IMR-90 (cell line): ENCODE measurements at regions not wholly inside any gene's neighbourhood (a gene's known extent, or its start where the extent isn't known, plus 50 kb on each side); places are given as distances from the start of the nearest gene placed in this dataset.

ENCODE experiments used
- ATAC-seq: fragments of 200-7000 bp; cut with Tn5 transposase; 2 replicates; pipeline ENCODE4 v1.9.1; 2020; ENCODE audit warnings: low read depth, mild to moderate bottlenecking, moderate library complexity
- BruUV-seq: library from RNA; stranded (reverse); fragments of 400-500 nt; replicated peaks from 2 replicates; lab custom pipeline; 2021; lab: Mats Ljungman, UMichigan
- CTCF ChIA-PET: fragments of 300-600 bp; formaldehyde crosslinking; extraction: SDS; loops from one replicate; lab custom pipeline; 2021; ENCODE audit warnings: antibody characterized with exemption; lab: Yijun Ruan, JAX
- POLR2A ChIA-PET: fragments of 300-600 bp; sonication (Branson Sonifier 250); formaldehyde crosslinking; loops from one replicate; lab custom pipeline; 2022; ENCODE audit warnings: antibody characterized with exemption; ENCODE audit not compliant: unreplicated experiment; lab: Charles Lee
- DNase-seq: peaks from one replicate; pipeline ENCODE4 v3.0.0; 2013
- H2AFZ ChIP-seq: replicated peaks from 2 replicates; pipeline ENCODE3; 2013; ENCODE audit warnings: low read length, mild to moderate bottlenecking; ENCODE audit not compliant: poor library complexity
- H2AK5ac ChIP-seq: 2 replicates; pipeline ENCODE4 v1.6.1; 2013; ENCODE audit warnings: low read depth, low read length, inconsistent platforms
- H2AK9ac ChIP-seq: replicated peaks from 2 replicates; pipeline ENCODE3; 2013; ENCODE audit warnings: mild to moderate bottlenecking, low read depth, low read length, moderate library complexity; ENCODE audit not compliant: poor library complexity
- H2BK120ac ChIP-seq: 2 replicates; pipeline ENCODE4 v1.6.1; 2013; ENCODE audit warnings: low read depth, low read length, inconsistent platforms
- H2BK15ac ChIP-seq: 3 replicates; pipeline ENCODE4 v1.6.1; 2013; ENCODE audit warnings: low read depth, low read length, inconsistent platforms
- H2BK20ac ChIP-seq: 2 replicates; pipeline ENCODE4 v1.6.1; 2013; ENCODE audit warnings: low read depth, mild to moderate bottlenecking, inconsistent platforms, low read length, moderate library complexity
- H2BK5ac ChIP-seq: 2 replicates; pipeline ENCODE4 v1.6.1; 2013; ENCODE audit warnings: mild to moderate bottlenecking, low read depth, low read length, inconsistent platforms; ENCODE audit not compliant: poor library complexity, severe bottlenecking
- H3K14ac ChIP-seq: replicated peaks from 2 replicates; pipeline ENCODE4 v1.6.1; 2013; ENCODE audit warnings: low read depth, low read length, inconsistent platforms
- H3K18ac ChIP-seq: 2 replicates; pipeline ENCODE4 v1.6.1; 2013; ENCODE audit warnings: low read depth, low read length, control low read depth
- H3K23ac ChIP-seq: 2 replicates; pipeline ENCODE4 v1.6.1; 2013; ENCODE audit warnings: low read depth, low read length, inconsistent platforms
- H3K27ac ChIP-seq: 2 replicates; pipeline ENCODE4 v1.5.1; 2013; ENCODE audit warnings: mild to moderate bottlenecking, control low read depth, low read length; ENCODE audit not compliant: insufficient read depth
- H3K27me3 ChIP-seq: 2 replicates; pipeline ENCODE4 v1.6.1; 2013; ENCODE audit warnings: low read length; ENCODE audit not compliant: control insufficient read depth, insufficient read depth
- H3K36me3 ChIP-seq: 2 replicates; pipeline ENCODE4 v1.6.1; 2013; ENCODE audit warnings: low read length, mixed read lengths; ENCODE audit not compliant: control insufficient read depth, insufficient read depth
- H3K4ac ChIP-seq: 2 replicates; pipeline ENCODE4 v1.6.1; 2013; ENCODE audit warnings: low read depth, low read length, inconsistent platforms
- H3K4me1 ChIP-seq: 2 replicates; pipeline ENCODE4 v1.6.1; 2013; ENCODE audit warnings: low read length, mixed read lengths; ENCODE audit not compliant: control insufficient read depth, insufficient read depth
- H3K4me2 ChIP-seq: 2 replicates; pipeline ENCODE4 v1.6.1; 2013; ENCODE audit warnings: low read depth, mild to moderate bottlenecking, control low read depth, low read length, moderate library complexity
- H3K4me3 ChIP-seq: 2 replicates; pipeline ENCODE4 v1.5.1; 2013; ENCODE audit warnings: low read depth, mild to moderate bottlenecking, control low read depth, low read length, moderate library complexity; ENCODE audit not compliant: insufficient read depth
- H3K56ac ChIP-seq: 2 replicates; pipeline ENCODE4 v1.6.1; 2013; ENCODE audit warnings: low read length, inconsistent platforms; ENCODE audit not compliant: insufficient read depth; ENCODE audit errors: extremely low read depth
- H3K79me1 ChIP-seq, 2 experiments: 2 replicates each; pipeline ENCODE4 v1.6.1; 2013; ENCODE audit warnings: low read length in 2 of 2, inconsistent platforms in 1 of 2, low read depth in 1 of 2
- H3K9ac ChIP-seq: 2 replicates; pipeline ENCODE4 v1.6.1; 2013; ENCODE audit warnings: low read depth, low read length, control low read depth
- H3K9me1 ChIP-seq: 2 replicates; pipeline ENCODE4 v1.6.1; 2013; ENCODE audit warnings: low read length, inconsistent platforms; ENCODE audit not compliant: insufficient read depth
- H3K9me3 ChIP-seq: 2 replicates; pipeline ENCODE4 v1.6.1; 2013; ENCODE audit warnings: low read length; ENCODE audit not compliant: control insufficient read depth, insufficient read depth
- H4K20me1 ChIP-seq: 2 replicates; pipeline ENCODE4 v1.6.1; 2013; ENCODE audit warnings: low read length, inconsistent platforms; ENCODE audit not compliant: insufficient read depth
- H4K5ac ChIP-seq: 2 replicates; pipeline ENCODE4 v1.6.1; 2013; ENCODE audit warnings: mild to moderate bottlenecking, low read depth, low read length, control low read depth
- H4K8ac ChIP-seq, 2 experiments: 2 replicates each; pipeline ENCODE4 v1.6.1; 2013; ENCODE audit warnings: low read depth in 2 of 2, low read length in 2 of 2, control low read depth in 1 of 2, inconsistent platforms in 1 of 2
- H4K91ac ChIP-seq: 2 replicates; pipeline ENCODE4 v1.6.1; 2013; ENCODE audit warnings: low read depth, low read length, inconsistent platforms; ENCODE audit not compliant: insufficient read depth
- BHLHE40 ChIP-seq: fragments of 150-350 bp; IDR thresholded peaks from 2 replicates; pipeline ENCODE4 v1.6.1; 2016; ENCODE audit warnings: mild to moderate bottlenecking, low read depth, low read length
- CEBPB ChIP-seq: IDR thresholded peaks from 2 replicates; pipeline ENCODE4 v1.6.1; 2012; ENCODE audit warnings: low read depth, low read length, improper control_type of control experiment
- CHD1 ChIP-seq: IDR thresholded peaks from 2 replicates; pipeline ENCODE4 v1.6.1; 2012; ENCODE audit warnings: low read depth, low read length, improper control_type of control experiment
- FOS ChIP-seq: fragments of 150-350 bp; IDR thresholded peaks from 2 replicates; pipeline ENCODE4 v1.6.1; 2016; ENCODE audit warnings: low read depth, low read length
- MAFK ChIP-seq: IDR thresholded peaks from 2 replicates; pipeline ENCODE4 v1.6.1; 2012; ENCODE audit warnings: low read depth, low read length, improper control_type of control experiment
- MAZ ChIP-seq: IDR thresholded peaks from 2 replicates; pipeline ENCODE4 v1.6.1; 2012; ENCODE audit warnings: low read depth, mild to moderate bottlenecking, low read length, improper control_type of control experiment, moderate library complexity, borderline replicate concordance
- MXI1 ChIP-seq: IDR thresholded peaks from 2 replicates; pipeline ENCODE4 v1.6.1; 2012; ENCODE audit warnings: low read depth, mild to moderate bottlenecking, low read length, moderate library complexity, borderline replicate concordance
- NFE2L2 ChIP-seq: fragments of 150-350 bp; IDR thresholded peaks from 2 replicates; pipeline ENCODE4 v1.6.1; 2016; ENCODE audit warnings: low read depth, mild to moderate bottlenecking, low read length
- POLR2A ChIP-seq: IDR thresholded peaks from 2 replicates; pipeline ENCODE4 v1.6.1; 2012; ENCODE audit warnings: mild to moderate bottlenecking, low read depth, low read length
- RAD21 ChIP-seq: IDR thresholded peaks from 2 replicates; pipeline ENCODE4 v1.6.1; 2012; ENCODE audit warnings: low read length, improper control_type of control experiment
- RCOR1 ChIP-seq: IDR thresholded peaks from 2 replicates; pipeline ENCODE4 v1.6.1; 2012; ENCODE audit warnings: mild to moderate bottlenecking, low read length, improper control_type of control experiment; ENCODE audit not compliant: insufficient replicate concordance
- RFX5 ChIP-seq: IDR thresholded peaks from 2 replicates; pipeline ENCODE4 v1.8.0; 2012; ENCODE audit warnings: low read depth, mild to moderate bottlenecking, low read length, moderate library complexity
- SMC3 ChIP-seq: fragments of 150-350 bp; IDR thresholded peaks from 2 replicates; pipeline ENCODE4 v1.6.1; 2016; ENCODE audit warnings: low read depth, mild to moderate bottlenecking, antibody characterized with exemption, low read length, moderate library complexity
- whole genome bisulfite sequencing, 2 experiments: methylation state at CpG; one replicate each; pipeline versions ENCODE4 v1.1.5 to v1.1.7; 2013; ENCODE audit warnings: missing lambda C conversion rate in 2 of 2; ENCODE audit not compliant: insufficient read length in 1 of 2; ENCODE audit errors: extremely low coverage in 2 of 2; 5-methylcytosine and 5-hydroxymethylcytosine counted together
- dilution Hi-C: fragments of 300-500 bp; cut with HindIII; formaldehyde crosslinking; loops from one replicate; pipeline ENCODE4 v1.14.3; 2018; ENCODE audit warnings: low sequenced_read_pairs; ENCODE audit not compliant: unreplicated experiment
- in situ Hi-C: fragments of 300-500 bp; cut with MboI; formaldehyde crosslinking; loops from 3 replicates; pipeline ENCODE4 v1.14.3; 2019; ENCODE audit warnings: low sequenced_read_pairs, inconsistent platforms, mixed read lengths
- intact Hi-C: fragments of 100-400 bp; cut with micrococcal nuclease; formaldehyde crosslinking; loops from 2 replicates; pipeline ENCODE4 v1.10.0; 2022
- TF ChIP-seq, protein P1 (sequence below): conservative IDR thresholded peaks from 2 replicates; pipeline ENCODE4 v1.5.1; 2012; ENCODE audit warnings: mild to moderate bottlenecking, low read depth, low read length, improper control_type of control experiment
- TF ChIP-seq, protein P2 (sequence below): fragments of 150-350 bp; IDR thresholded peaks from 2 replicates; pipeline ENCODE4 v1.6.1; 2017; ENCODE audit warnings: mild to moderate bottlenecking, antibody characterized with exemption, low read length, low read depth
- TF ChIP-seq, protein P3 (sequence below): fragments of 150-350 bp; IDR thresholded peaks from 2 replicates; pipeline ENCODE4 v1.6.1; 2016; ENCODE audit warnings: low read depth, mild to moderate bottlenecking, low read length, moderate library complexity, borderline replicate concordance

DNA sequence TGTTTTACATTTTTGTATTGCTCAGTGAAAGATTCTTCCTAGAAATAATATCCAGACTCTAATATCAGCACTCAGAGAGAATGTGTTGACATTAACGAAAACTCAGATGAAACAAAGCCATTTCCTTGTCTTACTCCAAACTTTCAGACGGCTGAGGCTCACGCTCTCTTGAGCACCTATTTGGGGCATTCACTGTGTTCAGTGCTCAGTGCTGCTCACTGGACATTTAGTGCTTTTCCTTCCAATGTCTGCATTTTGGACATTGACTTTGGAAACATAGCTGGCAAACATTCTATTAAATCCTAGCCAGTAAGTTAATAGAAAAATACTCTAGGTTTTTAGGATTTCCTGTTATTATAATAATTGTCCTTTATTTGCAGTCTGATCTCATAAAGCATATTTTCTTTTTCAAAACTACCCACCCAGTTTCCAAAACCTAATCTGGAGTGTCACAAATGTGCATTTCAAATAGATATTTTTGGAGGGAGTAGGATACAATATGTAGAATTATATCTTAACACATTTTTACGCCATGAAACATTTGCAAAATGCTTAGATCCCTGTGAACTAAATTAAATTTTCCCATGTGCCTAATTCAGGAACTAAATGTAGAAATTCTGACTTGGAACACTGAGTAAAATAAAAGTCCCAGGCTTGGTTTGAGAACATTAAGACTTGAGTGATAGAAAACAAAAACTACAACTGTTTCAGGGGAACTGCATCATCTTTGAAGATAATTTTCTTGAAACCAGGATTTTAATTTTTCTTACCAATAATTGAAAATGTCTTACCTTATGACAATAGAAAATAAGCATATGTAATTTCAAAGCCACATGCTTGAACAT, 91.7 kb upstream of the B3GAT2 start:
- no peak overlapping the region for H3K56ac ChIP-seq
- TF ChIP-seq CHD1 (no peak), RCOR1 (no peak), POLR2A (no peak), MAFK (no peak), SMC3 (no peak), MXI1 (no peak), MAZ (no peak), RFX5 (no peak), FOS (no peak), BHLHE40 (no peak), NFE2L2 (no peak), CEBPB (no peak), RAD21 (no peak)
- TF ChIP-seq, protein P1, sequence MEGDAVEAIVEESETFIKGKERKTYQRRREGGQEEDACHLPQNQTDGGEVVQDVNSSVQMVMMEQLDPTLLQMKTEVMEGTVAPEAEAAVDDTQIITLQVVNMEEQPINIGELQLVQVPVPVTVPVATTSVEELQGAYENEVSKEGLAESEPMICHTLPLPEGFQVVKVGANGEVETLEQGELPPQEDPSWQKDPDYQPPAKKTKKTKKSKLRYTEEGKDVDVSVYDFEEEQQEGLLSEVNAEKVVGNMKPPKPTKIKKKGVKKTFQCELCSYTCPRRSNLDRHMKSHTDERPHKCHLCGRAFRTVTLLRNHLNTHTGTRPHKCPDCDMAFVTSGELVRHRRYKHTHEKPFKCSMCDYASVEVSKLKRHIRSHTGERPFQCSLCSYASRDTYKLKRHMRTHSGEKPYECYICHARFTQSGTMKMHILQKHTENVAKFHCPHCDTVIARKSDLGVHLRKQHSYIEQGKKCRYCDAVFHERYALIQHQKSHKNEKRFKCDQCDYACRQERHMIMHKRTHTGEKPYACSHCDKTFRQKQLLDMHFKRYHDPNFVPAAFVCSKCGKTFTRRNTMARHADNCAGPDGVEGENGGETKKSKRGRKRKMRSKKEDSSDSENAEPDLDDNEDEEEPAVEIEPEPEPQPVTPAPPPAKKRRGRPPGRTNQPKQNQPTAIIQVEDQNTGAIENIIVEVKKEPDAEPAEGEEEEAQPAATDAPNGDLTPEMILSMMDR: no peak
- TF ChIP-seq, protein P2, sequence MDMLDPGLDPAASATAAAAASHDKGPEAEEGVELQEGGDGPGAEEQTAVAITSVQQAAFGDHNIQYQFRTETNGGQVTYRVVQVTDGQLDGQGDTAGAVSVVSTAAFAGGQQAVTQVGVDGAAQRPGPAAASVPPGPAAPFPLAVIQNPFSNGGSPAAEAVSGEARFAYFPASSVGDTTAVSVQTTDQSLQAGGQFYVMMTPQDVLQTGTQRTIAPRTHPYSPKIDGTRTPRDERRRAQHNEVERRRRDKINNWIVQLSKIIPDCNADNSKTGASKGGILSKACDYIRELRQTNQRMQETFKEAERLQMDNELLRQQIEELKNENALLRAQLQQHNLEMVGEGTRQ: no peak
- TF ChIP-seq, protein P3, sequence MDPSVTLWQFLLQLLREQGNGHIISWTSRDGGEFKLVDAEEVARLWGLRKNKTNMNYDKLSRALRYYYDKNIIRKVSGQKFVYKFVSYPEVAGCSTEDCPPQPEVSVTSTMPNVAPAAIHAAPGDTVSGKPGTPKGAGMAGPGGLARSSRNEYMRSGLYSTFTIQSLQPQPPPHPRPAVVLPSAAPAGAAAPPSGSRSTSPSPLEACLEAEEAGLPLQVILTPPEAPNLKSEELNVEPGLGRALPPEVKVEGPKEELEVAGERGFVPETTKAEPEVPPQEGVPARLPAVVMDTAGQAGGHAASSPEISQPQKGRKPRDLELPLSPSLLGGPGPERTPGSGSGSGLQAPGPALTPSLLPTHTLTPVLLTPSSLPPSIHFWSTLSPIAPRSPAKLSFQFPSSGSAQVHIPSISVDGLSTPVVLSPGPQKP: no peak
- H3K4me2 ChIP-seq: no peak overlapping the region
- no peak overlapping the region for H3K27ac ChIP-seq
- no peak overlapping the region for H2BK20ac ChIP-seq
- no peaks in the 10 kb centered on the region for H4K20me1 ChIP-seq
- no peak overlapping the region for H4K91ac ChIP-seq
- no peaks in the 10 kb centered on the region for H3K4me1 ChIP-seq
- no peak overlapping the region for H3K4ac ChIP-seq
- H3K4me3 ChIP-seq: no peak overlapping the region
- H3K14ac ChIP-seq: no peak overlapping the region
- WGBS, 2 experiments: 60% methylated on average over 1 of the region's 4 CpGs; no CpG with 5 or more reads in 1 of the 2 experiments
- POLR2A ChIA-PET: no interaction called here
- intact Hi-C loops: no loop called here
- H2BK5ac ChIP-seq: no peak overlapping the region
- H3K79me1 ChIP-seq: no peaks in the 10 kb centered on the region
- H2AK9ac ChIP-seq: no peak overlapping the region
- no peak overlapping the region for H3K9ac ChIP-seq
- H2BK120ac ChIP-seq: no peak overlapping the region
- dilution Hi-C loops: no loop called here
- no peaks in the 10 kb centered on the region for H3K27me3 ChIP-seq
- H2AFZ ChIP-seq: no peak overlapping the region
- H4K5ac ChIP-seq: no peak overlapping the region
- H3K9me1 ChIP-seq: no peaks in the 10 kb centered on the region
- no peak overlapping the region for H3K18ac ChIP-seq
- no TSS peak for BruUV-seq
- ATAC-seq (no peak), DNase-seq (no peak)
- H3K23ac ChIP-seq: no peak overlapping the region
- H2BK15ac ChIP-seq: no peak overlapping the region
- H4K8ac ChIP-seq: no peak overlapping the region
- H2AK5ac ChIP-seq: no peak overlapping the region
- H3K36me3 ChIP-seq: no peaks in the 10 kb centered on the region
- no peaks in the 10 kb centered on the region for H3K9me3 ChIP-seq
- in situ Hi-C loops: no loop called here
- CTCF ChIA-PET: no interaction called here
